Lower leg skin (tissue), 3 donors: ENCODE measurements at regions not wholly inside any gene's neighbourhood (a gene's known extent, or its start where the extent isn't known, plus 50 kb on each side); places are given as distances from the start of the nearest gene placed in this dataset.

Experiments used
- CTCF ChIP-seq, 3 donors: fragments of 450-650 bp; IDR thresholded peaks; one replicate each; pipeline ENCODE4 v1.5.1; 2016; ENCODE audit warnings: antibody characterized with exemption in 3 of 3, mild to moderate bottlenecking in 3 of 3, moderate library complexity in 2 of 3
- POLR2A ChIP-seq, 2 donors: fragments of 450-650 bp; IDR thresholded peaks; one replicate each; pipeline ENCODE4 v1.6.1; 2016 to 2017; ENCODE audit warnings: antibody characterized with exemption in 2 of 2, mild to moderate bottlenecking in 1 of 2, moderate library complexity in 1 of 2

DNA sequence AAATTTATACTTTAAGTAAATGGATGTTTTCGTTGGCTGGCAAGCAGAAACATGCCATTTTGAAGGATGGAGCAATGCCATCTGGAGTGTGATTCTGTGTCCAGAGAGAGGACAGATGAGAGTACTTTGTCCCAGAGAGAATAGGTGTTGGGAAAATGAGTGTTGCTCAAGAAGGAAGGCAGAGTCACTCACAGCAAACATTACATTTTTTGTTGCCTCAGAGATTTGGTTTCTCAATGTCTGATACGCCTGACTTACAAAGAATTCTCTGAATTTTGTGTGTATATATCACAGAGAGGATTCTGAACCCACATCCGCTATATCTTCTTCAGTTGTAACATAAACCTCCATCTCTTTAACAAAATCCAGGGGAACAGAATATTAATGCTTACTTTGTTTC lies 102.8 kb upstream of the PCDH18 start:
- no peak for TF ChIP-seq POLR2A (IDR thresholded peaks at IDR 0.05)
- no peak for TF ChIP-seq CTCF (IDR thresholded peaks at IDR 0.05)
